Coronary artery (tissue), 2 donors: ENCODE measurements at regions not wholly inside any gene's neighbourhood (a gene's known extent, or its start where the extent isn't known, plus 50 kb on each side); places are given as distances from the start of the nearest gene placed in this dataset.

Source experiments
- DNase-seq: peaks from one replicate; pipeline ENCODE4 v3.0.0-alpha.2; 2017; ENCODE audit warnings: low spot score
- H3K27ac ChIP-seq, 2 donors: fragments of 200-600 bp; sonication (generic); one replicate each; pipeline ENCODE4 v1.5.1; 2016 to 2019
- H3K4me3 ChIP-seq: fragments of 200-600 bp; sonication (generic); 2 replicates; pipeline ENCODE4 v1.5.1; 2016; ENCODE audit warnings: mild to moderate bottlenecking, moderate library complexity
- CTCF ChIP-seq: fragments of 200-600 bp; sonication (generic); IDR thresholded peaks from one replicate; pipeline ENCODE4 v1.5.1; 2019; ENCODE audit warnings: antibody characterized with exemption

- Histone ChIP-seq H3K27ac (no peak overlapping the region), H3K4me3 (no peak overlapping the region)
- DNase-seq, result no peak
- no peak for TF ChIP-seq CTCF
Measured at GRCh38 chr11:127733552-127733951, 733.0 kb upstream of the KIRREL3 start.

GRCh38 chr11:127726367-127726766 lies 725.8 kb upstream of the KIRREL3 start:
- no peak for TF ChIP-seq CTCF
- Histone ChIP-seq H3K4me3 (no peak overlapping the region), H3K27ac (no peak overlapping the region)
- no peak for DNase-seq

- no peak overlapping the region for H3K4me3 ChIP-seq
- no peak for DNase-seq
- TF ChIP-seq CTCF, result no peak
- no peak overlapping the region for H3K27ac ChIP-seq
Measured at GRCh38 chr11:127723714-127724113, 723.1 kb upstream of the KIRREL3 start.

- TF ChIP-seq CTCF, result no peak
- no peak for DNase-seq
- Histone ChIP-seq H3K27ac (no peak overlapping the region), H3K4me3 (no peak overlapping the region)
Measured at GRCh38 chr11:127713226-127713625, 712.7 kb upstream of the KIRREL3 start.

GRCh38 chr11:127711748-127712147 lies 711.2 kb upstream of the KIRREL3 start:
- TF ChIP-seq CTCF, result no peak
- H3K4me3 ChIP-seq, result no peak overlapping the region
- no peak for DNase-seq
- H3K27ac ChIP-seq, result no peak overlapping the region

- DNase-seq, result no peak
- Histone ChIP-seq H3K27ac (no peak overlapping the region), H3K4me3 (no peak overlapping the region)
- TF ChIP-seq CTCF, result no peak
Measured at GRCh38 chr11:127710831-127711230, 710.3 kb upstream of the KIRREL3 start.

GRCh38 chr11:127709960-127710359 lies 709.4 kb upstream of the KIRREL3 start:
- DNase-seq, result no peak
- Histone ChIP-seq H3K27ac (no peak overlapping the region), H3K4me3 (no peak overlapping the region)
- no peak for TF ChIP-seq CTCF
